NCI-H748 (cell line): ENCODE measurements at regions not wholly inside any gene's neighbourhood (a gene's known extent, or its start where the extent isn't known, plus 50 kb on each side); places are given as distances from the start of the nearest gene placed in this dataset.

ENCODE experiments used
- DNase-seq: peaks from one replicate; lab custom pipeline; 2025; ENCODE audit not compliant: unreplicated experiment; lab: John Stamatoyannopoulos, UW

GRCh38 chr14:22478670-22479069, 110.4 kb downstream of the DAD1 start:
- DNase-seq = peak; percentile 50

GRCh38 chr14:22478247-22478646, 110.8 kb downstream of the DAD1 start:
- DNase-seq = no peak

- no peak for DNase-seq
Measured at GRCh38 chr14:22477569-22478194, 111.3 kb downstream of the DAD1 start.

- no peak for DNase-seq
Measured at GRCh38 chr14:22476887-22477286, 112.1 kb downstream of the DAD1 start.

GRCh38 chr14:22476005-22476751, 112.8 kb downstream of the DAD1 start:
- DNase-seq = no peak

GRCh38 chr14:22475381-22475780, 113.6 kb downstream of the DAD1 start:
- no peak for DNase-seq

- no peak for DNase-seq
Measured at GRCh38 chr14:22474730-22475351, 114.2 kb downstream of the DAD1 start.

- DNase-seq = peak; percentile 44
Measured at GRCh38 chr14:22472935-22473854, 115.8 kb downstream of the DAD1 start.

GRCh38 chr14:22472466-22472865, 116.6 kb downstream of the DAD1 start:
- DNase-seq = no peak

GRCh38 chr14:22471545-22472121, 117.4 kb downstream of the DAD1 start:
- no peak for DNase-seq

- DNase-seq = no peak
Measured at GRCh38 chr14:22469538-22470303, 119.3 kb downstream of the DAD1 start.

- DNase-seq = no peak
Measured at GRCh38 chr14:22468830-22469229, 120.2 kb downstream of the DAD1 start.

- DNase-seq = no peak
Measured at GRCh38 chr14:22466491-22466890, 122.5 kb downstream of the DAD1 start.

- no peak for DNase-seq
Measured at GRCh38 chr14:22465201-22465840, 123.7 kb downstream of the DAD1 start.

GRCh38 chr14:22464422-22465142, 124.4 kb downstream of the DAD1 start:
- DNase-seq = no peak

- DNase-seq = no peak
Measured at GRCh38 chr14:22463763-22464173, 125.3 kb downstream of the DAD1 start.

- no peak for DNase-seq
Measured at GRCh38 chr14:22462923-22463322, 126.1 kb downstream of the DAD1 start.

- DNase-seq = no peak
Measured at GRCh38 chr14:22460461-22461195, 128.4 kb downstream of the DAD1 start.
